GM12875 (cell line): ENCODE measurements at regions not wholly inside any gene's neighbourhood (a gene's known extent, or its start where the extent isn't known, plus 50 kb on each side); places are given as distances from the start of the nearest gene placed in this dataset.

Experiments
- H3K4me3 ChIP-seq: one replicate; pipeline ENCODE4 v1.5.1; 2011; ENCODE audit warnings: low read depth, low read length, control low read depth
- TF ChIP-seq, protein P1 (sequence below): IDR thresholded peaks from 2 replicates; pipeline ENCODE4 v1.5.1; 2011; ENCODE audit warnings: low read depth, mild to moderate bottlenecking, control low read depth, inconsistent platforms, low read length, moderate library complexity, borderline replicate concordance; ENCODE audit not compliant: insufficient read depth

DNA sequence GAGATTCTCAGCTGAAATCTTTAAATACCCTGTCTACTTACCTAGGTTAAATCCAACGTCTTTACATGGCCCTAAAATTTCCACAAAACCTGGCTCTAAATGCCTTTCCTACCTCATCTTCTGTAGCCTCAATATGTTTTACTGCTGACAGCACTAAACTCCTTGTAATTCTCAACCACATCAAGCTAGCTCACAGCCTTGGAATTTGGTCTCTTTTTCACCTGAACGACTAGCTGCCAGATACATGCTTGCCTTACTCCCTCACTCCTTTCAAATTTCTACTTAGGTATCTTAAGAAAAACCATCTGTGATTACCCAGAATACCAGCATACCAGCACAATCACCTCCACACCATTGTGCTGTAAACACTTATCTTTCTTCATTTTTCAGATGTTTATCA, 635.6 kb upstream of the PCDH10 start:
- H3K4me3 ChIP-seq, result no peak overlapping the region
- TF ChIP-seq, protein P1, sequence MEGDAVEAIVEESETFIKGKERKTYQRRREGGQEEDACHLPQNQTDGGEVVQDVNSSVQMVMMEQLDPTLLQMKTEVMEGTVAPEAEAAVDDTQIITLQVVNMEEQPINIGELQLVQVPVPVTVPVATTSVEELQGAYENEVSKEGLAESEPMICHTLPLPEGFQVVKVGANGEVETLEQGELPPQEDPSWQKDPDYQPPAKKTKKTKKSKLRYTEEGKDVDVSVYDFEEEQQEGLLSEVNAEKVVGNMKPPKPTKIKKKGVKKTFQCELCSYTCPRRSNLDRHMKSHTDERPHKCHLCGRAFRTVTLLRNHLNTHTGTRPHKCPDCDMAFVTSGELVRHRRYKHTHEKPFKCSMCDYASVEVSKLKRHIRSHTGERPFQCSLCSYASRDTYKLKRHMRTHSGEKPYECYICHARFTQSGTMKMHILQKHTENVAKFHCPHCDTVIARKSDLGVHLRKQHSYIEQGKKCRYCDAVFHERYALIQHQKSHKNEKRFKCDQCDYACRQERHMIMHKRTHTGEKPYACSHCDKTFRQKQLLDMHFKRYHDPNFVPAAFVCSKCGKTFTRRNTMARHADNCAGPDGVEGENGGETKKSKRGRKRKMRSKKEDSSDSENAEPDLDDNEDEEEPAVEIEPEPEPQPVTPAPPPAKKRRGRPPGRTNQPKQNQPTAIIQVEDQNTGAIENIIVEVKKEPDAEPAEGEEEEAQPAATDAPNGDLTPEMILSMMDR, result no peak

- H3K4me3 ChIP-seq, result no peak overlapping the region
- TF ChIP-seq, protein P1, result no peak
Measured at GRCh38 chr4:132526652-132527051, 622.4 kb upstream of the PCDH10 start.

- TF ChIP-seq, protein P1, result no peak
- H3K4me3 ChIP-seq, result no peak overlapping the region
Measured at GRCh38 chr4:132527817-132528216, 621.3 kb upstream of the PCDH10 start.

DNA sequence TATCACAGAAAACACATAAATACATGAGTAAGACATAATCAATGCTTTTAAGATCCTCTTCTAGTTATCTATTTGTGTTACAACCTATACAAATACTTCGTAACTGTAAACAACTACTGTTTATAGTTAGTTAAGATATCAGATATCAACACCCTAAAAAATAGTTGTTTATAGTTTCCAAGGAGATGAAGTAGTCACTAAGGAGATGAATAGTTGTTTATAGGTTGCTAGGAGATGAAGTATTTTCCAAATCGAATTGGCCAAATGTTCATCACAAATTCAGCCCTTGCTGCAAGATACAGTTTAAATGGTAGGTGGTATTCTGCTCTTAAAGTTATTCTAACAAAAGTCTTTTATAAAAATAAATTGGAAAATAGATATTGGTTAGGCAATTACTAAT, 618.2 kb upstream of the PCDH10 start:
- no peak overlapping the region for H3K4me3 ChIP-seq
- TF ChIP-seq, protein P1, result no peak

DNA sequence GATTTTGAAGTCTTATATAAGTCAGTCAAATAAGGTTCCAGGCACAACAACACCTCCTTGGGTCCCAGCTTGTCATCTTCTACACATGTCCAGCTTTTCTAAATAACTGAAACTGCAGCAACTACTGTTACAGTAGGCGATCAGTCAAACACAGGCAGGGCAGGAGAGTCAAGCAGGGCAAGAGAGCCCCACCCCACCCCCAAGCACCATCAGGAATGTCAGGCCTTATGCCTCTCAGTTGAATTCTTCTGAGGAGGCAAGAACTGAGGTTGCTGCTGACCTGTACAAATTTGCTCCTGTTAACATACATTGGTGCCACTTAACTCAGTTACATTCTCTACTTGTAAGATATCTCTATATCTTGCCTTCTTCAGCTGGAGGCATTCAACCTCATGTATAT, 608.8 kb upstream of the PCDH10 start:
- H3K4me3 ChIP-seq, result no peak overlapping the region
- TF ChIP-seq, protein P1, result no peak

DNA sequence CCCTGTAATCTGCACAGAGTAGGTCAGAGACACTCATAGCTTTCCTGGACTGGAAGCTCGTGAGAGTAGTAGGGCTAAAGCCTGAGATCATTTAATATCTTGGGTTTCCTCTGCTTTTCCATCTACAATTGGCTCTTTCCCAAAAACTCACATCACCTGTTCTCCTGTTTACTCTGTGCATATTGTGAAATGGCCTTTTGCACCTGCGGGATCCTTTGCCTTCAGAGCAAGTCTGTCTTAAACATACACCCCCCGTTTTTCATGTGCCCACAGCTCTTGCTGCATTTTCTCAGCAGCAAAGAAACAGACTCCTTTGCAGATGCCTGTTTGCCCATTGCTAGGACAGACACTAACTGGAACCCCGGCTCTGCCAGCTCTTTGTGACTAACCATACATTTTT, 608.3 kb upstream of the PCDH10 start:
- TF ChIP-seq, protein P1, result no peak
- H3K4me3 ChIP-seq, result no peak overlapping the region

DNA sequence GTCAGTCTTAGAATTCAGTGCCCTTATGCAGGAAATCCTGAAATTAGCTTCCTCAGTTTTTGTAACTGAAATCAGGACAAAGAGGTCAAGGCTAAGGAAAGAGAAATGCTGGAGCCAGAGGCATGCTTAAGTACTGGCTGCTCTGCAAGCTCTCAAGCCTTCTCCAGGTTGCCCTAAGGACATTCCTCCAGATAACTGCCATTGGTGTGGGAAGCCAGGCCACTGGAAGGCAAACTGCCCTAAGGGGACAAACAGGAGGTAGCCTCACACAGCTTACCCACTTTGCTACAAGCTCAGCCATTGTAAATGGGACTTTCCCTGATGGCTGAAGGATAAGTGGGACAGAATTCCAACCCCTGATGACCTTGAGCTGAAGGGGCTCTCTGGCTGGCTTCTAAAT, 606.9 kb upstream of the PCDH10 start:
- H3K4me3 ChIP-seq, result no peak overlapping the region
- TF ChIP-seq, protein P1, result no peak
